ENCODE measurements at regions not wholly inside any gene's neighbourhood (a gene's known extent, or its start where the extent isn't known, plus 50 kb on each side); places are given as distances from the start of the nearest gene placed in this dataset.

GRCh38 chrX:5708251-5708650, 520.4 kb downstream of the NLGN4X start:
- H3K4me3 ChIP-seq = no peak overlapping the region
- H3K9me3 ChIP-seq (ENCODE audit: control insufficient read depth in 4 of 4, insufficient read depth in 3 of 4, low read length in 3 of 4) = no peaks in the 10 kb centered on the region
- 43 to 50% methylated on average over 4 of the region's 4 CpGs for WGBS, 2 donors
- no peaks in the 10 kb centered on the region for H3K4me1 ChIP-seq (ENCODE audit: control insufficient read depth in 5 of 5, insufficient read depth in 5 of 5, low read length in 5 of 5)
- DNase-seq (no peak), ATAC-seq (ENCODE audit: insufficient read depth, low FRiP score) (no peak)
- H3K9ac ChIP-seq (ENCODE audit: insufficient read depth in 1 of 2, low read length in 2 of 2) = no peak overlapping the region
- H3K27me3 ChIP-seq (ENCODE audit: control insufficient read depth in 3 of 3, insufficient read depth in 3 of 3, low read length in 2 of 3) = peaks cover 0 to 15% (median 2%) of the 10 kb centered on the region in 3 donors
- no peaks in the 10 kb centered on the region for H3K36me3 ChIP-seq (ENCODE audit: control insufficient read depth in 4 of 4, insufficient read depth in 4 of 4, low read length in 4 of 4)
- no peak overlapping the region for H3K27ac ChIP-seq (ENCODE audit: low read depth in 1 of 2, low read length in 1 of 2)
- no peak for TF ChIP-seq CTCF (IDR thresholded peaks at IDR 0.05; ENCODE audit: control extremely low read depth, extremely low read depth)

- Histone ChIP-seq H3K4me1 (ENCODE audit: control insufficient read depth in 5 of 5, insufficient read depth in 5 of 5, low read length in 5 of 5) (no peaks in the 10 kb centered on the region), H3K27me3 (ENCODE audit: control insufficient read depth in 3 of 3, insufficient read depth in 3 of 3, low read length in 2 of 3) (peaks cover 0 to 17% (median 5%) of the 10 kb centered on the region in 3 donors), H3K9ac (ENCODE audit: insufficient read depth in 1 of 2, low read length in 2 of 2) (no peak overlapping the region), H3K36me3 (ENCODE audit: control insufficient read depth in 4 of 4, insufficient read depth in 4 of 4, low read length in 4 of 4) (no peaks in the 10 kb centered on the region), H3K9me3 (ENCODE audit: control insufficient read depth in 4 of 4, insufficient read depth in 3 of 4, low read length in 3 of 4) (no peaks in the 10 kb centered on the region), H3K4me3 (no peak overlapping the region), H3K27ac (ENCODE audit: low read depth in 1 of 2, low read length in 1 of 2) (no peak overlapping the region)
- DNase-seq (no peak), ATAC-seq (ENCODE audit: insufficient read depth, low FRiP score) (no peak)
- 94 to 96% methylated on average over 1 of the region's 1 CpG for WGBS, 2 donors
- TF ChIP-seq CTCF (IDR thresholded peaks at IDR 0.05; ENCODE audit: control extremely low read depth, extremely low read depth) = no peak
Observed at GRCh38 chrX:5702890-5703289, 525.8 kb downstream of the NLGN4X start.

DNA sequence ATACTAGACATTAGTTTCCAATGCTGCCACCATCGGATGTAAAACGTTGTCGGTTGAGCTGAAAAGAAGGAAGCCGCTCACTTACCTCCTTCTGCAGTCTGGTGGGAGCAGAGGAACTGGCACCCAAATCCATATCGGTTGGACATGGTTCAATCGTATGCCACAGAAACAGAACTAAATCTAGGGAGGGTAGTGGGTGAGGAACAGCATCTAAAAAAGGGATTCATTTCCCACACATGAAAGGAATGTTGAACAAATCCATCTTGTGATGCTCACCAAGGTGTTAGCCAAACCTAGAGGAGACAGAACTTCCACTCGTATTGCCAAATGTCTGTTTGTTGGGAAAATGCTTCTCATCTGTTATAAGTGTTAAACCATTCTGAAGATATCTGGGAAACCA, 532.7 kb downstream of the NLGN4X start:
- H3K27ac ChIP-seq (ENCODE audit: low read depth in 1 of 2, low read length in 1 of 2) = no peak overlapping the region
- no peaks in the 10 kb centered on the region for H3K9me3 ChIP-seq (ENCODE audit: control insufficient read depth in 4 of 4, insufficient read depth in 3 of 4, low read length in 3 of 4)
- no peak for DNase-seq
- H3K27me3 ChIP-seq (ENCODE audit: control insufficient read depth in 3 of 3, insufficient read depth in 3 of 3, low read length in 2 of 3) = peaks cover 0 to 11% (median 0%) of the 10 kb centered on the region in 3 donors
- H3K4me3 ChIP-seq = no peak overlapping the region
- H3K36me3 ChIP-seq (ENCODE audit: control insufficient read depth in 4 of 4, insufficient read depth in 4 of 4, low read length in 4 of 4) = no peaks in the 10 kb centered on the region
- H3K9ac ChIP-seq (ENCODE audit: insufficient read depth in 1 of 2, low read length in 2 of 2) = no peak overlapping the region
- 94 to 96% methylated on average over 7 of the region's 7 CpGs for WGBS, 2 donors
- no peak for TF ChIP-seq CTCF (IDR thresholded peaks at IDR 0.05; ENCODE audit: control extremely low read depth, extremely low read depth)
- H3K4me1 ChIP-seq (ENCODE audit: control insufficient read depth in 5 of 5, insufficient read depth in 5 of 5, low read length in 5 of 5) = no peaks in the 10 kb centered on the region
- ATAC-seq (ENCODE audit: insufficient read depth, low FRiP score) = no peak

DNA sequence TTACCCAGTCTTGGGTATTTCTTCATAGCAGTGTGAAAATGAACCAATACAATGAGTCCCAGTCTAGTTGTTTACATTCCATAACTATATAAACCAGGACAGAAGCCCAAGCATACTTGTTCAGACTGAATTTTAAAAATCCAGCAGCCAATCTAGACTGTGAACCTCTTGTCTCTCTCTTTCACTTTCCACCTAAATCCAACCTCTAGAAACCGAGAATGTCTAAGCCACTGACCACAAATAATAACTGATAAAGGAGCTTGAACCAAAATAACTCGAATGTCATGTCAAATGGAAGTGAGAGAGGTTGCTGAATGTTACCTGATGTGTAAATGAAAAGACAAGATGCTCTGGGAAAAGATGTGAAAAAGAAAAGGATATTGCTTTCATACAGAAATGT, 544.7 kb downstream of the NLGN4X start:
- WGBS, 2 donors = 61 to 67% methylated on average over 2 of the region's 2 CpGs

More for the DNA sequence above, 544.7 kb downstream of the NLGN4X start:
- H3K9me3 ChIP-seq (ENCODE audit: control insufficient read depth in 4 of 4, insufficient read depth in 3 of 4, low read length in 3 of 4) = no peaks in the 10 kb centered on the region
- H3K36me3 ChIP-seq (ENCODE audit: control insufficient read depth in 4 of 4, insufficient read depth in 4 of 4, low read length in 4 of 4) = no peaks in the 10 kb centered on the region
- no peak overlapping the region for H3K4me3 ChIP-seq
- H3K27me3 ChIP-seq (ENCODE audit: control insufficient read depth in 3 of 3, insufficient read depth in 3 of 3, low read length in 2 of 3) = peaks cover 0 to 14% (median 0%) of the 10 kb centered on the region in 3 donors
- no peak overlapping the region for H3K9ac ChIP-seq (ENCODE audit: insufficient read depth in 1 of 2, low read length in 2 of 2)
- no peaks in the 10 kb centered on the region for H3K4me1 ChIP-seq (ENCODE audit: control insufficient read depth in 5 of 5, insufficient read depth in 5 of 5, low read length in 5 of 5)
- ATAC-seq (ENCODE audit: insufficient read depth, low FRiP score) (no peak), DNase-seq (no peak)
- no peak for TF ChIP-seq CTCF (IDR thresholded peaks at IDR 0.05; ENCODE audit: control extremely low read depth, extremely low read depth)
- no peak overlapping the region for H3K27ac ChIP-seq (ENCODE audit: low read depth in 1 of 2, low read length in 1 of 2)

Measured in lung (tissue), 11 donors.